ENCODE measurements at regions not wholly inside any gene's neighbourhood (a gene's known extent, or its start where the extent isn't known, plus 50 kb on each side); places are given as distances from the start of the nearest gene placed in this dataset.
"Not testable (repeated sequence)": the region's sequence is repeated elsewhere in the genome, so short reads cannot be mapped to it uniquely, and the experiment has no call there.

DNA sequence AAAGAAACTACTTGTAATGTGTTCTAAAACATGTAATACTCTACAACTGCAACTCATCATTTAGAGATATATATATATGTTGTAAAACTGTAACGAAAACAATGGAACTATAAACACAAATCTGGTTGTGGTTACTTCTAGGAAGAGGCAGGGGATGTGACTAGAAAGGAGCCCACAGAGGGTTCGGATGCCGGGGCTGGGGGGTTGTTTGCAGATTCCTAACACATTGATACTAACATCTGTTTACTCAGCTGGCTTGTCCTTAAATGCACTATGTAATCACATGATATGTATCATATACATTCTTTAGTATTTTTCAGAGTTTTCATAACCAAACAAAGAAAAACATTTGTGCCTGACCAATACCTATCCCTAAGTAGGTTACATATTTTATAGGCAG, 160.5 kb upstream of the VIPR2 start:
- POLR2A ChIA-PET; H3K4me1 Mint-ChIP-seq; CTCF ChIA-PET; H3K27me3 Mint-ChIP-seq; H3K4me3 Mint-ChIP-seq; DNase-seq; H3K36me3 Mint-ChIP-seq (ENCODE audit: low read depth); H3K9me3 Mint-ChIP-seq; H3K27ac Mint-ChIP-seq: not testable (repeated sequence)

DNA sequence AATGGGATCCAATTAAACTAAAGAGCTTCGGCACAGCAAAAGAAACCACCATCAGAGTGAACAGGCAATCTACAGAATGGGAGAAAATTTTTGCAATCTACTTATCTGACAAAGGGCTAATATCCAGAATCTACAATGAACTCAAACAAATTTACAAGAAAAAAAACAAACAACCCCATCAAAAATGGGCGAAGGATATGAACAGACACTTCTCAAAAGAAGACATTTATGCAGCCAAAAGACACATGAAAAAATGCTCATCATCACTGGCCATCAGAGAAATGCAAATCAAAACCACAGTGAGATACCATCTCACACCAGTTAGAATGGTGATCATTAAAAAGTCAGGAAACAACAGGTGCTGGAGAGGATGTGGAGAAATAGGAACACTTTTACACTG, 158.8 kb upstream of the VIPR2 start:
- POLR2A ChIA-PET; H3K4me1 Mint-ChIP-seq; H3K4me3 Mint-ChIP-seq; H3K36me3 Mint-ChIP-seq (ENCODE audit: low read depth); H3K27ac Mint-ChIP-seq; H3K9me3 Mint-ChIP-seq; H3K27me3 Mint-ChIP-seq; CTCF ChIA-PET; DNase-seq: not testable (repeated sequence)

DNA sequence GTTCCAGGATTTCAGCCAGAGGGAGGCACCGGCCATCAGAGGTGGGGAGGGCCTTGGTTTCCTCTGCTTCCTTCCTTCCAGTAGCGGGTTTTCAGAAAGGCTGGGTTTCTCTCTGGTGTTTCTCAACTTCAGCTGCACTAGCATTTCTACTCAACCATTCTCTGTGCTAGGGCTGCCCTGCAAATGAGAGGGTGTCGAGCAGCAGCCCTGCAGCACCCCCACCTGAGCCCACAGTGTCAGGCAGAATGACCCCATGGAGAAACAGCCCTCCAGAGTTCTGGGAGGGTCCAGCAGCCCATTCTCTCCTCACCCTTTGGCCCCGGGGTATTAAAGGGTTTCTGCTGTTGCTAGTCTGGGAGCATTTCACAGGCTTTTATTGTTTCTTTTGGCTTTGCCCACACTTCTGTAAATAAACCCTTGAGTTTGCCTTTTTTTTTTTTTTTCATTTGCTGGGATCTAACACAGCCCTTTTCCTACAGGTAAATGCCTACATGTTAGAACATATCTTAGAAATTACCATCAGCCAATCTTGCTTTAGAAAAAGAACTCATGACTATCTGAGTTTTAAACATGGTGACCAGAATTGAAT, 151.5 kb upstream of the VIPR2 start:
- H3K27ac Mint-ChIP-seq: no peak overlapping the region
- ChIA-PET POLR2A (no interaction called here), CTCF (no interaction called here)
- H3K4me1 Mint-ChIP-seq: no peaks in the 10 kb centered on the region
- peaks cover 5% of the 10 kb centered on the region for H3K9me3 Mint-ChIP-seq
- H3K27me3 Mint-ChIP-seq: peaks cover 3% of the 10 kb centered on the region
- H3K36me3 Mint-ChIP-seq (ENCODE audit: low read depth): no peaks in the 10 kb centered on the region
- H3K4me3 Mint-ChIP-seq: no peak overlapping the region
- no peak for DNase-seq

DNA sequence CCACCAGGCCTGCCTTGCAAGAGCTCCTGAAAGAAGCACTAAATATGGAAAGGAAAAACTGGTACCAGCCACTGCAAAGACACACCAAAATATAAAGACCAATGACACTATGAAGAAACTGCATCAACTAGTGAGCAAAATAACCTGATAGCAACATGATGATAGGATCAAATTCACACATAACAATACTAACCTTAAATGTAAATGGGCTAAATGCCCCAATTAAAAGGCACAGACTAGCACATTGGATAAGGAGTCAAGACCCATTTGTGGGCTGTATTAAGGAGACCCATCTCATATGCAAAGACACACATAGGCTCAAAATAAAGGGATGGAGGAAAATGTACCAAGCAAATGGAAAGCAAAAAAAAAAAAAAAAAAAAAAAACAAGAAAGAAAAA, 141.8 kb upstream of the VIPR2 start:
- CTCF ChIA-PET: interaction anchor here (0.6 kb wide), 1 partner anchor 68 kb away, joined by 3 read pairs; no protein-coding TSS in a partner anchor
- H3K27ac Mint-ChIP-seq; H3K27me3 Mint-ChIP-seq; H3K4me3 Mint-ChIP-seq; DNase-seq; H3K4me1 Mint-ChIP-seq; POLR2A ChIA-PET; H3K36me3 Mint-ChIP-seq (ENCODE audit: low read depth): not testable (repeated sequence)
- peaks cover 13% of the 10 kb centered on the region for H3K9me3 Mint-ChIP-seq

DNA sequence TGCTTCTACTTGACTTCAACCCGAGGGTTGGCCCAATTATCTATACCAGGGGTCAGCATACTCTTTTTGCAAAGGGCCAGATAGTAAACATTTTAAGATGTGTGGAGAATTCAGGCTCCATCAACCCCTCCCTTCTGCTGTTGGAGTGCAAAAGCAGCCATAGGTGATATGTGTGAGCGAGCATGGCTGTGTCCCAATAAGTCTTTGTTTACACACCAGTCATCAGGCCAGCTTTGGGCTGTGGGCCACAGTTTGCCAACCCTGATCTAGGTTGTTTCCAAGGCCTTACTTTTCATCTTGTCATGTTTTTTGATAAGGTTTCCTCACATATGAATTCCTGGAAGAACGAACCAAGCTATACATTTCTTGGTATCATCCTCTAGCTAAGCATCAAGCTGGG, 136.9 kb upstream of the VIPR2 start:
- H3K27ac Mint-ChIP-seq: no peak overlapping the region
- no peaks in the 10 kb centered on the region for H3K4me1 Mint-ChIP-seq
- H3K9me3 Mint-ChIP-seq: peaks cover 9% of the 10 kb centered on the region
- ChIA-PET CTCF (no interaction called here), POLR2A (no interaction called here)
- no peaks in the 10 kb centered on the region for H3K36me3 Mint-ChIP-seq (ENCODE audit: low read depth)
- no peak overlapping the region for H3K4me3 Mint-ChIP-seq
- no peak for DNase-seq
- H3K27me3 Mint-ChIP-seq: peaks cover 4% of the 10 kb centered on the region

DNA sequence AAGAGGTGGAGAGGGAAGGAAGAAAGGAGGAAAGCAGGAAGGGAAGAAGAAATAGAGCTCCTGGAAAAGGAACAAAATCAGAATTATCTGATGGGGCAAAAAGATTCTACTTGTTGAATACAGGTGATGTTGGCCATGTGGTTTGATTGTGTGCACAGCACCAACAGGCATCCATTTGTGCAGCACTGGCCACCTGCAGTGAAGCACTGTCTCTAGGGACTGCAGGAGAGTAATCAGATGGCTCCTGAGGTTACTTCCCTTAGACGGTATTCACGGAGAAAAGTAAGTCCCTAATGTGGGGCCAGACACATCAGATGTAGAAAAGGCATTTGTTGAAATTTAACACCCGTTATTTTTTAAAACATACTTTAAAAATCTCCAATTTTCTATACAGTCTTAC, 135.3 kb upstream of the VIPR2 start:
- no peaks in the 10 kb centered on the region for H3K36me3 Mint-ChIP-seq (ENCODE audit: low read depth)
- H3K4me3 Mint-ChIP-seq: no peak overlapping the region
- peaks cover 4% of the 10 kb centered on the region for H3K9me3 Mint-ChIP-seq
- CTCF ChIA-PET: interaction anchor here (0.6 to 0.7 kb wide), 2 partner anchors 9 to 71 kb away, joined by 3 to 5 read pairs; no protein-coding TSS in a partner anchor
- H3K4me1 Mint-ChIP-seq: no peaks in the 10 kb centered on the region
- POLR2A ChIA-PET: no interaction called here
- no peak for DNase-seq
- no peak overlapping the region for H3K27ac Mint-ChIP-seq
- peaks cover 5% of the 10 kb centered on the region for H3K27me3 Mint-ChIP-seq

DNA sequence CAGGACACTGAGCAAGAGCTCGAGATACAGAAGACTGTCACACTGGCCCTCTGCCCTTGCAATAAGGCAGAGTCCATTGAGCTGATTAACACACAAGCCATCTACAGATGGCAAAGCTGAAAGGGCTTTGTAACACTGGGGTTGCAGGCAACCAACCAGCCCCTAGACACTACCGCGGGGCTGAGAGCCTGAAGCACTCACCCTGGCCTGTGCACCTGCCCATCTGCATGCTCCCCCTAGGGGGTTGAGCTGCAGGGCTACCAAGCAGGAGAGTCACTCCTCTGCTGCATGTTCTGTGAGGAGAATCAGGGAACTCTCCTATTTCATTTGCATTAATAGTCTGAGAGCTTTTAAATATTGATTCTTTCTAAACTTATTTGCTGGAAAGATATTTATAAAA, 128.1 kb upstream of the VIPR2 start:
- H3K9me3 Mint-ChIP-seq: peaks cover 20% of the 10 kb centered on the region
- H3K27me3 Mint-ChIP-seq: peaks cover 5% of the 10 kb centered on the region
- ChIA-PET CTCF (no interaction called here), POLR2A (no interaction called here)
- H3K36me3 Mint-ChIP-seq (ENCODE audit: low read depth): no peaks in the 10 kb centered on the region
- no peak overlapping the region for H3K27ac Mint-ChIP-seq
- no peak overlapping the region for H3K4me3 Mint-ChIP-seq
- DNase-seq: no peak
- no peaks in the 10 kb centered on the region for H3K4me1 Mint-ChIP-seq

DNA sequence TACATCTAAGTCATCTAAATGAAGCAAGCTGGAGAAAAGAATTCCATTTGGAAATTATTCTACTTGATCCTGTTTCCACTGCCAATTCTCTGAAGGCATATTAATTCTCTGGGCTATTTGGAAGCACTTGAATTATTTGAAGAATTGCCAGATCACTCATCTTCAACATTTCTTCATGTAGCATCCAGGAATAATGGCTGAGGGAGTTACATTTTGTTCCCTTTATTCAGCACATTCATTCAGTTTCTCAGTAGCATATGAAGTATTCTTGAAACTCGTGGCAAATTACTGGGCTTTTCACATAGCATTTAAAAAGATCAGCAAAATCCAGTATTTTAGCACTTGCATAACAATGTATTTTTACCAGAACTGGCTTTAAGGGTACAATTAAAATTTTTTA, 127.1 kb upstream of the VIPR2 start:
- H3K4me1 Mint-ChIP-seq: no peaks in the 10 kb centered on the region
- DNase-seq: no peak
- H3K36me3 Mint-ChIP-seq (ENCODE audit: low read depth): no peaks in the 10 kb centered on the region
- ChIA-PET CTCF (no interaction called here), POLR2A (no interaction called here)
- no peak overlapping the region for H3K27ac Mint-ChIP-seq
- H3K4me3 Mint-ChIP-seq: no peak overlapping the region
- H3K9me3 Mint-ChIP-seq: peaks cover 20% of the 10 kb centered on the region
- H3K27me3 Mint-ChIP-seq: peaks cover 5% of the 10 kb centered on the region

DNA sequence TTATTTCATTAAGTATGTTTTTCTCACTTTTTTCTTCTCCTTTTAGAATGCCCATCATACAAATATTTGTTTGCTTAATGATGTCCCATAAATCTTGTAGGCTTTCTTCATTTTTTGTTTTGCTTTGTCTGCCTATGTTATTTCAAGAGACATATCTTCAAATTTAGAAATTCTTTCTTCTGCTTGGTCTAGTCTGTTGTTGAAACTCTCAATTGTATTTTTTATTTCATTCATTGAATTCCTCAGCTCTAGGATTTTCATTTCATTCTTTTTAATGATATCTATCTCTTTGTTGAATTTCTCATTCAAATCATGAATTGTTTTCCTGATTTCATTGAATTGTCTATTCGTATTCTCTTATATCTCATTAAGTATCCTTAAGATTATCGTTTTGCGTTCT, 125.1 kb upstream of the VIPR2 start:
- DNase-seq: no peak
- CTCF ChIA-PET: no interaction called here
- Mint-ChIP-seq H3K36me3 (ENCODE audit: low read depth) (no peaks in the 10 kb centered on the region), H3K27ac (no peak overlapping the region), H3K4me3 (no peak overlapping the region), H3K9me3 (peaks cover 17% of the 10 kb centered on the region), H3K4me1 (no peaks in the 10 kb centered on the region), H3K27me3 (no peaks in the 10 kb centered on the region)
- POLR2A ChIA-PET: no interaction called here

DNA sequence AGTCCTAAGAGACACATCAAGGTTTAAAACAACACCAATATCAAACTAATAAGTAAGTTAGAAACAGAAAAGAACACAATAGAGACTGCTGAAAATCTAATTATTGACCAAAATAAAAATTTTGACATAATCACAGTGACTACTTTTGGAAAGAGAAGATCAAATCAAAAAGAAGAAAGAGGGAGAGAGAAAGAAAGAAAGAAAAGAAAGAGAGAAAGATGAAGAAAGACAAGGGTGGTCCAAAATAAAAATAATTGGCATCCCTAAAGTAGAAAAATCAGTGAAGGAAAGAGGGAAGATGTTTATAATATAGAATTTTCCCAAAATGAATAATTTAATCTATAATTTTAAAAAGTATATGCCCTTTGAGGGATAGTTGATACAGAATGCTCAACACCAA, 118.8 kb upstream of the VIPR2 start:
- ChIA-PET POLR2A (no interaction called here), CTCF (no interaction called here)
- peaks cover 5% of the 10 kb centered on the region for H3K9me3 Mint-ChIP-seq

DNA sequence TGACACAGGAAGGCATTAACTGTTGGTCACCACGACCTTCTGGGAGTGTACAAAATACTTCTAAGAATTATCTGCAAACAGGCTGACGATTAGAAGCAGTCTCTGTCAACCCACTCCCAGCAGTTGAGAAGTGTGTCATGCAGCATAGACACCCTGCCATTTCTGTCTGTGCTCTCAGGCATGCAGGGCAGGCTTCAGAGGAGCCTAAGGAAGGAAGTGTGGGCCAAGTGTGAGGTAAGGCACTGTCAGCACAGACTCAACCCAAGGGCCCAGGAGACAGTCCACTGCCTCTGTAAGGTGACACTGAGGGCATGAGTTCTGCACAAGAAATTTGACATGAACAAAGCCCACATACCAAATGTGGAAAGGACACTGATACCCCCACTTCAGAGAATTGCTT, 109.0 kb upstream of the VIPR2 start:
- H3K4me3 Mint-ChIP-seq: no peak overlapping the region
- H3K27ac Mint-ChIP-seq: no peak overlapping the region
- no peaks in the 10 kb centered on the region for H3K9me3 Mint-ChIP-seq
- no peaks in the 10 kb centered on the region for H3K4me1 Mint-ChIP-seq
- no peaks in the 10 kb centered on the region for H3K36me3 Mint-ChIP-seq (ENCODE audit: low read depth)
- no peak for DNase-seq
- ChIA-PET CTCF (no interaction called here), POLR2A (no interaction called here)
- H3K27me3 Mint-ChIP-seq: peaks cover 6% of the 10 kb centered on the region

More for the DNA sequence above, 118.8 kb upstream of the VIPR2 start:
- peaks cover 15% of the 10 kb centered on the region for H3K27me3 Mint-ChIP-seq
- no peaks in the 10 kb centered on the region for H3K36me3 Mint-ChIP-seq (ENCODE audit: low read depth)
- no peaks in the 10 kb centered on the region for H3K4me1 Mint-ChIP-seq
- H3K4me3 Mint-ChIP-seq: no peak overlapping the region
- H3K27ac Mint-ChIP-seq: no peak overlapping the region
- DNase-seq: no peak

DNA sequence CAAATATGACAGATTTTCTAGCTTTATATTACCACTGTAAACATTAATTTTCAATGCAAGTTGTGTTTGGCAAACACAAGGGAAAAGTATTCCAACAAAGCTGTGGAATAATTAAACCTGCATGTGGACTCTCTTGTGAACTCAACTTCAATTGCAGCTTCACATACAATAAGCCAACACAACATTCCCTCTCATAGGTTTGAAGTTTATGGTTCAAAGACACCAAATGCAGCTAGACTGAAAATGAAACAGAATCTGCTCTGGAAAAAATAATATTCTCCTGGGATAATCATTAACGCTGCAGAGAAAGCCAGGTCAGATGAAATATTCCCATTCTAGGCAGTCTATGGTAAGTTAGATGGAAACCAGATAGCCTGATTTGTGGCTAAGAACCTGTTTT, 105.8 kb upstream of the VIPR2 start:
- CTCF ChIA-PET: no interaction called here
- no peaks in the 10 kb centered on the region for H3K9me3 Mint-ChIP-seq

DNA sequence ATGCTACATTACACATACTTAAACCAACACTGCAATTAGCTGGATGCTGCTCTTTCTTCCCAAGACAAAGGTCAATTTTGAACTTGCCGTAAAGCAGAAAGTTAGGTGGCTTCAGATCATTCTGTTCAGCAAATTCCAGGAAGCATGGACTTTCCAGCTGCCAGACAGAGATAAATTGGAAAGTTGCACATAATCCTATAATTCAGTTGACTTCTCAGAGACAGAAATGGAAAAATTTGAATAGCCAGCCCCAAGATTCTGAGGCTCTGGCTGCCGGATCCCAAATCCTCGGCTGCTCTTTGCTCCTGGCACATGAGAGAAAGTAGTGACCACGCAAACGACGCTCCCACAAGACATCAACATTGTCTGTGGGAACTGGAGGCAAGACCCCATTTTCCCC, 105.0 kb upstream of the VIPR2 start:
- H3K4me3 Mint-ChIP-seq: no peak overlapping the region
- no peaks in the 10 kb centered on the region for H3K9me3 Mint-ChIP-seq
- H3K36me3 Mint-ChIP-seq (ENCODE audit: low read depth): no peaks in the 10 kb centered on the region
- no peak overlapping the region for H3K27ac Mint-ChIP-seq
- no peak for DNase-seq
- no peaks in the 10 kb centered on the region for H3K4me1 Mint-ChIP-seq
- ChIA-PET POLR2A (interaction anchor here (0.6 kb wide), 1 partner anchor 53 kb away, joined by 3 read pairs; no protein-coding TSS in a partner anchor), CTCF (no interaction called here)
- peaks cover 18% of the 10 kb centered on the region for H3K27me3 Mint-ChIP-seq

More for the DNA sequence above, 105.8 kb upstream of the VIPR2 start:
- POLR2A ChIA-PET: interaction anchor here (0.6 to 0.7 kb wide), 2 partner anchors 52 to 78 kb away, joined by 3 read pairs; no protein-coding TSS in a partner anchor
- no peak overlapping the region for H3K27ac Mint-ChIP-seq
- H3K4me1 Mint-ChIP-seq: no peaks in the 10 kb centered on the region
- no peaks in the 10 kb centered on the region for H3K36me3 Mint-ChIP-seq (ENCODE audit: low read depth)
- H3K27me3 Mint-ChIP-seq: peaks cover 19% of the 10 kb centered on the region
- no peak for DNase-seq
- no peak overlapping the region for H3K4me3 Mint-ChIP-seq

DNA sequence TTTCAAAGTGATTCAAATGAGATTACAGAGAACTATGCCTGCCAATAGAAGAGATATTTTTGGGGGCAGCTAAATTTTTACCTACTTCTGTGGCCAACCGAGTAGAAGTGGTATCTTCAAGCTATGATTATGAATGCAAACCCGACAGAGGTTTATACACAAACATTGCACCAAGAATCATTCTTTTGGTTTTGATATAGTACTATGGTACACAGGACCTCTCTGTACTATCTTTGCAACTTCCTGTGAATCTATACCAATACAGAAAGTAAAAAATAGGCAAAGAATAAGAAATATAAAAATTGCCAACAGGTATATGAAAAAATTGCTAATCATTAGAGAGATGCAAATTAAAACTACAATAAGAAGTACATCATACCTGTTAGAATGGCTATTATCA, 103.2 kb upstream of the VIPR2 start:
- no peaks in the 10 kb centered on the region for H3K36me3 Mint-ChIP-seq (ENCODE audit: low read depth)
- H3K27ac Mint-ChIP-seq: no peak overlapping the region
- no peak for DNase-seq
- H3K4me3 Mint-ChIP-seq: no peak overlapping the region
- CTCF ChIA-PET: no interaction called here
- no peaks in the 10 kb centered on the region for H3K4me1 Mint-ChIP-seq
- POLR2A ChIA-PET: no interaction called here
- H3K9me3 Mint-ChIP-seq: no peaks in the 10 kb centered on the region
- H3K27me3 Mint-ChIP-seq: peaks cover 19% of the 10 kb centered on the region

All from activated CD4-positive, alpha-beta T cell treated with anti-CD3 and anti-CD28 coated beads, Interleukin-2, amount 10 ng/mL, durations not matched to agents 7 days and 5 days (primary cell).